T47D (cell line): ENCODE measurements at regions not wholly inside any gene's neighbourhood (a gene's known extent, or its start where the extent isn't known, plus 50 kb on each side); places are given as distances from the start of the nearest gene placed in this dataset.

Source experiments
- DNase-seq, 2 experiments: peaks; one replicate each; pipeline versions ENCODE4 v3.0.0 to v3.0.0-alpha.2; 2011 to 2012; ENCODE audit warnings: low read depth in 1 of 2, low spot score in 1 of 2
- JUND ChIP-seq: IDR thresholded peaks from 2 replicates; pipeline ENCODE4 v1.6.1; 2012; ENCODE audit warnings: low read depth
- in situ Hi-C: cut with HindIII; loops from 2 replicates; pipeline ENCODE4 v1.10.0; 2016; ENCODE audit warnings: low sequenced_read_pairs, low pct_unique_long_range_greater_than_20kb

DNA sequence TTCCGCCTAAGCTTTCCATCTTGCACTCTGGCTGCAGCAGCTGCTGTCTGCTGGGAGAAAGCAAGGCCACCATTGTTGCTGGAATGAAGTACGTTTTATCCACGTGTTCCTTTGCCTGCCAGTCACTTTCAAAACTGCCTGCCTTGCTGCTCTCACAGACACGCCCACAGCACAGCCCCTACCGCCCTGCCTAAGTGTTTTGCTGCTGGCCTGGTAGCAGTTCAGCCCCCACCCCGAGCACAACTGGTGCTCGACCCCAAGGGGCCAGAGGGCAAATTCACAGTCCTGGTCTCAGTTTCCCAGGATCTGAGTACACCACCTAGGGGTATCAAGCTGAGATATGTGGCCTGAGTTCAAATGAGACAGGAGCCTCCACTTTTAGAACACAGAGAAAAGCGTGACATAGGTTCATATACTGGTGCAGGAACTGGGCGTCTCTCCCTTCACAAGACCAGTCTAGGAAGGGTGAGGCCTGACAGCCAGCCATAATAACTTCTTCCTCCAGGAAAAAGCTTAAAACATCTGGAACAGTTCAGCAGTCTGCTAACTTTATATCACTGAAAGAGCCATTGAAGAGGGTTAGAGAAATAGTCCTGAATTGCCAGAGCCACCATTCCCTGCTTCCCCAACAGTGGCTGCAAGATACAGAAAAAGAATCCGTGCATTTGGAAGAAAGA is 1012.3 kb downstream of the ZPLD1 start:
- in situ Hi-C loops: no loop called here
- no peak for TF ChIP-seq JUND
- no peak for DNase-seq

DNA sequence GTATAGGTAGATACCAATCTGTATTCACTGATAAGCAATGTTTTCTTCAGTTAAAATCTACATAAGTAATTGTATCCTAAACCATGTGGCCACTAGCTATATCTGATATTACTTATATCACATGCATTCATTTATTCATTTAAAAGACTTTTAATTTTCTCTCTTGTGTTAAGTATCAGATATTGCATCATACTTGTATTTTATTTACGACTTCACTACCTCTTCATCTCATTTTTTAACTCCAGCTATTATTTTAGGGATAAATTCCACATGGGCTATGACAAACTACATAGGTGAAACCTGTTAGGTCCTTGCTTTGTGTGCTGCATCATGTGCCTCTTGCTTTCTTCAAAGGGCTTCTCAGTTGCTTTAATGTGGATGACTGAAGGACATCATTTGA is 1018.3 kb downstream of the ZPLD1 start:
- in situ Hi-C loops: no loop called here
- TF ChIP-seq JUND: no peak
- no peak for DNase-seq

DNA sequence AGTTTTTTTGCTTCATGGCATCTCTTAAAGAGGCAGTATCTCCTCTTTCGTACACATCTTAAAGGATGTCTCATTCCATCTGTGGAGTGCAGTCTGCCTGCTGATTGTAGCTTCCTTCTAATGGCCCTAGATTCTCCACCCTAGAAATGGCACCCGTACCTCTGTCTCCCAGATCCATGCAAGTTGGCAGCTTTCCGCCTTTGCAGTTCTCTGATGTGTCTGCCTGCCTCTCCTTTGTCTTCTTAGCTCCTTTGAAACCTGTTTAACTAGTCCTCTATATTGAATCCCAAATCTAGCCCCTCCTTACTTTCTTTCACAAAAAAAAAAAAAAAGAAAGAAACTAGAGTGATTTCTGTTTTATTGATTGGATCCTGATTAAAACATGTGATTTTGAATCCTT is 1025.0 kb downstream of the ZPLD1 start:
- in situ Hi-C loops: no loop called here
- no peak for DNase-seq
- no peak for TF ChIP-seq JUND

DNA sequence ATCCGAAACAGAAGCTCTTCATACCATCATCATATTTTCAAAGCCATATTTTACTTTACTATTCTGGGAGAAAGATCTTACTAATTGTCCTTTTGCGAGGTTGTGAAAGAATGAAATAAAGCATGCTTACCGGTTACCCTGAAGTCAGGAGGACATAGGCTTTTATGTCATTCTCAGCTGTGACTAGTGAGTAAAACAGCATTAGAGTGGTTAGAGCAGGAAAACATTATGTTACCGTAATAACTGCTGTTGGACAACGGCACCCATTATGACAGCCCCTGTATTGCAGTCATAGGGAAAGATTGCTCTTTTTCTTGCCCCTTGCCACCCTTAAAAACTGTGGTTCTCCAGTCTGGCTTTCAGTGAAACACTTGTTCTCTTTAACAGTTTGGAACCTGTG is 1035.7 kb downstream of the ZPLD1 start:
- in situ Hi-C loops: no loop called here
- TF ChIP-seq JUND: no peak
- no peak for DNase-seq

DNA sequence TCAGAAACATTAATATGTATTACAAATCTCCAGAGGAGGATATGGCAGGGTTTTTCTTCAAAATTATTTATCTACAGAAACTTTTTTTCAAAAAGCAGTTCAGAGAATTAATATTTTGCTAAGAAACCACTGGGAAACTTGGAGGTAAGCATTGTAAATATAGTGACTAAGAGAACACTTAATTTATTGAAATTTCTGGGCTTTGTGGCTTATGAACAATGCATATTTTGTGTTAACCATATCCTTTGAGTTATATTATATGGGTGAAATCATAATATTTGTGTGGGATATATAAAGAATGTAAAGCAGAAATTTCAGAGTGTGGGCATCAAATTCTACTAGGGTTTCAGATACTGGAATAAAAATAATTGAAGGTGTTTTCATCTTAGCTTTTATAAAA is 1059.2 kb downstream of the ZPLD1 start:
- TF ChIP-seq JUND: no peak
- no peak for DNase-seq
- in situ Hi-C loops: no loop called here

DNA sequence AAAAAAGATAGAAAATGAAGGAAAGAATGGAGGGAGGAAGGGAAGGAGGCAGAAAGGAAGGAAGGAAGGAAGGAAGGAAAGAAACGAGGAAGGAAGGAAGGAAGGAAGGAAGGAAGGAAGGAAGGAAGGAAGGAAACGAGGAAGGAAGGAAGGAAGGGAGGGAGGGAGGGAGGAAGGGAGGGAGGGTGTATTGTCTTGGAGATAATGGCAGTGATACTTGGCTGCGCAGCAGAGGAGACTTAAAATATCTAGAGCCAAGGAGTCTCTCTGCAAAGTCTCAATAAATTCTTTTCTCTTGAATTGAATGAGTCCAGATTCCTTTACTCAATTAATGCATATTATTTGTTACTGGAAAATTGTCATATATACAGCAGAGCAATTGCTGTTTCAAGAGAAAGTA is 1059.7 kb downstream of the ZPLD1 start:
- TF ChIP-seq JUND: no peak
- in situ Hi-C loops: no loop called here
- no peak for DNase-seq

DNA sequence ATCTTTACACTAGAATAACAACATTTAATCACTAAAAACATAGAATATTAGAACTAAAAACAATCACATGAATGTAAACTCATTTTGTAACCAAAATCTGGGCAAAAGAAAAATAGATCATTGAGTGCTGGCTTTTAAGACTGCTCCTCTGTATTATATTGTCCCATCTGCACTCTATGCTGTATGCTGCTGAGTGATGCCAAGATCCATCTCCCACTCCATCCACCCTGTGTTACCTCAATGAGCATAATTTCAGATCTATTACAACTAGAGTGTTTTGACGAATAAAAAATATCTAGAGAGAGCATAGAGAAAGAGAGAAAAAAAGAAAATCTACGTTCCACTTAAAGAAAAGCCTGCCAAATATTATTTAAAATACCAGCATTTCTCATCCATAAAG is 1060.4 kb downstream of the ZPLD1 start:
- TF ChIP-seq JUND: no peak
- in situ Hi-C loops: no loop called here
- DNase-seq: no peak

DNA sequence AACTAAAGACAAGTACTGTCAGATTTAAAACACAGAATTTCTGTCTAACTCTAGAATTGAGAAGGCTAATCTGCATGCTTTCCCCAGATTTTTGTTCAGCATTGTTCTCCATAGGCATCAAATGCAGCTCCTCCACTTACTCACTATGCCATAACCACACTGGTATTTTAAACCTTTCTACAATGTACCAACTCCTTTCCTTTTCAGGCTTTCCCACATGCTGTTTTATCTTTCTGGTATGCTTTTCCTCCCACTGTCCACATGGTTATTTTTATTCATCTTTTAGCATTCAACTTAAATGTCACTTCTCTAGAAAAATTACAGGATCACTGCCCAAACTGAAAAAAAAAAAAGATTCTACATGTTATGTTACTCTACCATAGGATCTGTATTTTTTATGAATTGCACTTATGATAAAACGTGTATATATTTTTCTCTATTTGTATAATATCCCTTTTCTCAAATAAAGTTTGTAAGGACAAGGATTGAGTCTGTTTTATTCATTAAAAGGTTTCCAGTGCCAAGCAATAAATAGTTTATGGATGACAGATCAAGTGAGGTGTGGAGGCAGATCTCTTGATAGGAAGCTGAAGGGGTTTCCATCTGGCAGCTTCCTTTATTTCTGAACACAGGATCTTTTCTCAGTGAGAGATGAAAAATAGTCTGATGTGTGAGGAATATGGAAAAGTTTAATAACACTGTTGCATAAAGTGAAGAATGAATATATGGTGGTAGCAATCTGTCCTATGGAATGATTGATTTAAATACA is 1064.5 kb downstream of the ZPLD1 start:
- TF ChIP-seq JUND: no peak
- in situ Hi-C loops: no loop called here

DNA sequence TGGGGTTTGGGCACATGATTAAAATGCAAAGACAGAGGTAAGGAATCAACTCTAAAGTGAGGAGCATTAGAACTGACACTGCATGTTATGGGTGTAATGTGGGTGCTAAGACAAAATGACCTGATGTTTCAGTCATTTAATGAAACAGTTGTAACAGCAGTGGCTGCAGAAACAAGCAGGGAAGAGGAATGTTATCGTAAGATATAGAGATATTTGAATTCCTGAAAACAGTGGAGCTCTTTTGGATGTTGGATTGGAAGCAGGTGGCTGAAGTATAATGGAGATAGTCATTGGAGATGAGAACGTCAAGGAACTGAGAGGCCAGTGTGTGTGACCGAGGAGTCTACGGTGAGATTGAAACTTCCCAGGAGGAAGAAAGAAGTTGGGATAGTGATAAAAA is 1065.2 kb downstream of the ZPLD1 start:
- in situ Hi-C loops: no loop called here
- no peak for DNase-seq
- no peak for TF ChIP-seq JUND

More for the DNA sequence above, 1064.5 kb downstream of the ZPLD1 start:
- no peak for DNase-seq

DNA sequence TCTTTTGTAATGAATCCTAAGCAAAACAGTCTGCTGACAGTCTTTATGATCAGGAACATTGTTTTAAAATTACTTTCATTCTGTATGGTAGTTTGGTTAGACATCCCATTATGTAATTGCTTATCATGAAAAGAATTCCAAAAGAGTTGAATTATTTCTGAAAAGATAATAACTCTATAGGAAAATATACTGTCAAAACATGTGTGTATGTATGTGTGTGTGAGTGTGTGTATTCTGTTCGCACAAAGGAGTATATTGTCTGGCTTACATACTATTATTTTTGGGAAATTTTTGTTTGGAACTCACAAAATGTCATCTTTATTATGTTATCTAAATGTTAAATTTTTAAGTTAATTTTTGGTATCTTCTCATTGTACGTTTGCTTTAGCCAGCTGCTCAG is 1075.9 kb downstream of the ZPLD1 start:
- in situ Hi-C loops: no loop called here
- DNase-seq: no peak

DNA sequence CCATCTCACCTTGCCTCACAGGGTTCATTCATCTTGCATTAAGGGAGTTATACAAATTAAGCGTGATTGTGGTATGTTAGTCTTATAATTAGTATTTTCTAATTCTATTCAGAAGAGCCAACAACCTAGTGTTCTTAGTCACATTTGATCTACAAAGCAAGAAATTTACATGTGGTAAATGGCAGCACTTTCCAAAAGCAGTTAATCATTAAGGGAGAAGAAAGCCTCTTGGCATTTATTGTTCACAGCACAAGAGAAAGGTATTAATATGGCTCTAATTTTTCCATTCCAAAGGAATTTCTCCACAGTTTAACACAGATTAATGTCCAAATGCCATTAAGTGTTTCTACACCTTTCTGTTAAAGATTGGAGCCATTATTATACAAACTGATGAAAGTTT is 1077.1 kb downstream of the ZPLD1 start:
- TF ChIP-seq JUND: no peak
- in situ Hi-C loops: no loop called here

More for the DNA sequence above, 1075.9 kb downstream of the ZPLD1 start:
- TF ChIP-seq JUND: no peak

DNA sequence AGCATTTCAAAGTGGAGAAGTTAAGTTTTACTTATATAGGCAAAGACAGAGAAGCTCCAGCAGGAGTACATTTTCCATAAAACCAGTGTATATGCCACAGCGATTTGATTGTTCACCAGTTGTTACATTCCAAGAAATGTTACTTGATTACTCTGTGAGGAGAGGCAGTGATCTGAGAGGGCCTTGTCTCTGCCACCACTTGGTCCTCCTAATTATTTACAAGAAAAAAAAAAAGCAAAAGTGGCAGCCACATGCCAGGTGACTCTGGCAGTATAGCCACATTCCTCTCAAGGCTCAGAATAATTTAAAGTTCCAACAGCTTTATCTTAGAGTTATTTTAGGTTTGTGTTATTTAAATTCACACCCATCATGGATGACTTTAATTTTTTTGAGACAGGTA is 1077.8 kb downstream of the ZPLD1 start:
- TF ChIP-seq JUND: no peak
- in situ Hi-C loops: no loop called here
- no peak for DNase-seq

More for the DNA sequence above, 1077.1 kb downstream of the ZPLD1 start:
- no peak for DNase-seq

DNA sequence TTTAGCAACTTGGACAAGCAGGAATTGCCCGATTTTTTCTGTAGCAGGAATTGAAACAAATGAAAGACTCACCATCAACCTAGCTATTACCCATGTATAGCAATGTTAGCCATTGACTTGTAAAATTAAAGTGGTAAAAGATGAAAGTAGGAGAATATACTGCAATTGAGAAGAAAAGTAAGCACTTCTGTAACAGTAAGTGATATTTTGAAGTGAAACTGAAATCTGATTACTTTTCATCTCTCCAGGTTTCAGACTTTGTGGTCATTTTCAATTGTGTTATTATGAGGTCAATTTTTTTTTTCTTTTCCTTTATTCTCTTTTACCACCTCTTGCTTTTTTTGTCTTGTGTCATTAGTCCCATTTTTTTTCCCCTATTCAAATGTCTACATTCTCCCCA is 1078.2 kb downstream of the ZPLD1 start:
- no peak for DNase-seq
- TF ChIP-seq JUND: no peak
- in situ Hi-C loops: no loop called here

DNA sequence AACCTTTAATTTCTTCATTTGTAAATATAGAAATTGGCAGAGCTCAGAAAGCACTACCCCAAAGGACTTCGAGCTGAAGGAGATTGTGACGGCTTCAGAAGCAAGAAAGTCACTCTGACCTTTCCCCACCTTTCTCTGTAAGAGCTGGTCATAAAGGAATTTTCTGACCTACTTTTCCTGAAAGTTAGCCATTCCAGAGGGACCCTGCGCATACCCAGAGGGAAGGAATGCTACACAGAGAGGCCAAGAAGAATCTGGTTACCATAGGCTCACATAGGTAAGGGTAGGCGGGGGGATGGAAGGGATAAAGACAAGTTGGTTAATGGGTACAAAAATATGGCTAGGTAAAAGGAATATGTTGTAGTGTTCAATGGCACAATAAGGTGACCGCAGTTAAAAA is 1080.3 kb downstream of the ZPLD1 start:
- in situ Hi-C loops: no loop called here
- peak in 1 of 2 experiments; percentile 10 for DNase-seq
- TF ChIP-seq JUND: no peak
